Cerebellar cortex (tissue), 1 donor: ENCODE measurements at regions not wholly inside any gene's neighbourhood (a gene's known extent, or its start where the extent isn't known, plus 50 kb on each side); places are given as distances from the start of the nearest gene placed in this dataset.

ENCODE experiments used
- DNase-seq: peaks from one replicate; pipeline ENCODE4 v3.0.0-alpha.2; 2015; ENCODE audit warnings: low spot score

DNA sequence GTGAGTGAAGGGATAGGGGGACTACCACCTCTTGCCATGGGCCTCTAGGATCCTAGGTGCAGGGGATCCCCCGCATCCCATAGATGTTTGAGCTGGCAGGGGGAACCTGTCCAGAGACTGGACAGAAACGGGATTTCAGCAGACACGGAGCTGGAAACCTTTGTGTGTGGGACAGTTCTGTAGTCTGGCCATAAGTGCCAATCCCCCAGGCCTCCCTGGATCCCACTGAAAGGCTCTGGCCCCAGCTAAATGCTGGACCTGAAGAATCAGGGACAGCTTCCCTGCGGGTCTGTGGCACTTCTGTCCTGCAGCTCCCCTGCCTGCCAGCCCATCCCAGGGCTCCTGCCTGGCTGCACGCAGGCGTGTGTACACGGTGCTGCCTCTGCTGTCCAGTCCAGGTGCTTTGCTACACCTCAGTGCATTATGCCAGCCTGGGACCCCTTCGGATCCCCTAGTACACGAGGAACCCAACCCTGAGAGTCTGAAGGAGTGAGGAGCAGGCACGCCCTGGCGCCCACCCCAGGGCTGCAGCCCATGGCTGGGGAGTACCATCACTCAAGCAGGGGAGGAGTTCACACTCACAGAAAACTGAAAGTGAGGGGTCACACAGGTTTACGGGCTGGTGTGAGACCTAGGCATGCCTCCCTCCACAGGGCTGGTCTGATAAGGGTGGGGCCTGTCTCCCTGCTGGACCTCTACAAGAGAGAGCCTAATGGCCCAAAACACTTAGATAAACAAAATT is 703.0 kb downstream of the ARAP2 start:
- no peak for DNase-seq

DNA sequence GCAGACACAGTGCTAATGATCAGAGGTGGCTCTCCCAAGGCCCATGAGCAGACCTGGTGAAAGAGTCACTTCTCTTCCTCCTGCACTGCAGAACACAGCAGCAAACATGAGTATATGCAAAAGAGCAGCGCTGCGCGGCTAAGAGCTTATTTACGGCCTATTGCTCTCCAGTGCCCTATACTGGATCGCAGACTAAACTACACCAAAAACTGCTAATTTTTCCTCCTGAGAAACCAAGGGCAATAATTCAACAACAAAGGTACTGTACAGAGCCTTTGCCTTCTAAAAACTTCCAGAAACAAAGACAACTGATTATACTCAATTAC is 702.5 kb downstream of the ARAP2 start:
- DNase-seq: no peak

DNA sequence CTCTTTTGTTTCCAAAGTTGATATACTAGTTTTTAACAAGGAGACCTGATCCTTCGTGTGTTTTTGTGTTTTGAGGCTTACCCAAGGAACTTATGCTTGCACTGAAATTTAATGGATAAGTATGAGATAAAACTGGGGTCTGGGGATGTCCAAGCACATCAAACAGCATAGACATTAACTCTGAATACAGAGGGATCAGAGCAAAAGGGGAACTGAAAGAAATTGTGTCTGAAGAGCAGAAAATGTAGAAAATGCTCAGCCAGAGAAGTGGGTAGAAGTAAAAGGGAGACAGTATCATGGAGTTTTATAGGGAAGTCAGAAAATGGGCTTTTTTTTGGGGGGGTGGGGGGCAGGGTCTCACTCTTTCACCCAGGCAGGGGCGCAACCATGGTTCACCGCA is 695.4 kb downstream of the ARAP2 start:
- DNase-seq: no peak

DNA sequence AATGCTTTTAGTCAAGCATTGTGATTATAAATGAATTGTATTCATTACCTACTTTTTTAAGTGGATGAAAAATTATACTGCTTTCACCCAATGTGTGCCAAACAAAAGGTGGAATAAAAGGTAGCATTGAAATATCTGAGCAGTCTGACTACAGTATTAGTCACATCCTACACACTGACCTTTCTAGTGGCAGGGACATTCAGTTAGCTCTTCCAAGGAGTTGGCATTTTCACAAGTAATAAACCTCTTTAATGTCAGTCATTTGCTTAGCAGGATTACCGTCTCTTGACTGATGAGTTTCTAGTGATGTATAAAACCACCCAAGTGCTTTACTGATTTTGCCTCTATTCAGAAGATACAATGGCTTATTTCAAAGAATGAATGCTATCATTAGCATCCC is 687.9 kb downstream of the ARAP2 start:
- no peak for DNase-seq

DNA sequence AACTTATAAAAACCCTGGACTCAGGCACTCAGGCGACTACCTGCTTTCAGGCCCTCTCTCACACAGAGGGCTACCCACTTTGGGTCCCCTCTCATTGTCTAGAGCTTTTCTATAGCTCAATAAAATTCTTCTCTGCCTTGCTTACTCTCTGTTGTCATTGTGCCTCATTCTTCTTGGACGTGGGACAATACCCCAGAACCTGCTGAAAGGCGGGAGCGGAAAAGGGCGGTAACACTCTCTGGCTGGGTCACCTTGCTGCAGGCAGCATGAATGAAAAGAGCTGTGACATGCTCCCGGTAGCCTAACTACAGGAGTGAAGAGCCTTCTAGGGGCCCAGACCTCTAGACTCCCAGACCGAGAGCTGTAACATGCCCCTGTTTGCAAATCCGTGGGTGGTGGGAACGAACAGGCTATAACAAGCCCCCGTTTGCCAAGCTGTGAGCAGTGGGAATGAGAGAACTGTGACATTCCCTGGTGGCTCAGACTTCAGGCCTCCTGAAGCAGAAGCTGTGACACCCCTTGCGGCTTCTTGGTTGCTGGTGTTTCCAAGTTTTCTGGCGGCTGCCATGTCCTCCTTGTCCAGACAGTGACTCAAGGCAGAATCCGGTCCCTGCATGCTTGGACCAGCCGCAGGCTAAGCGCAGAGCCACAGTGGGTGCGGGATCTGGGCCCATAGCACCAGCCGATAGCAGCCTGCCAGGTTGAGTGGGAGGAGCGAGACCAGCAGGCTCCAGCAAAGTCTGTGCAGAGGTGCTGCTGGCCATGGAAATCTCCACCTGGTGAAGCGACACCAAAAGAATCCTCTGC is 684.6 kb downstream of the ARAP2 start:
- no peak for DNase-seq

DNA sequence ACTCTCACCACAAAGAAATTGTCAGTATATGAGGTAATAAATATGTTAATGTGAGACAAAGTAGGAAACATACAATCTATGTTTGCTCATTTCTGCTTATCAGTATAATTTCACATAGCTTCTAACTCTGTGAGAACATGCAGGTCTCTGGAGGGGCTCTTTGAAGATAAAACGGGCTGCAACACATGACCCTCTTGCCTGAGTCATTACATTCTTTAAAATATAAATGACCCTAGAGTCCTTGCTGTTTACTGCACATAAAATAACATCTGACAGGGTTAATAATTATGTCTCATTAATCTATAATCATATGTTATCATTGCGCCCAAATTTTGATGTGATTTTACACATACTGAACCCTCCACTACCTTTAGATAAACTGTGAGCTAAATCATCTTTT is 681.5 kb downstream of the ARAP2 start:
- DNase-seq: no peak

DNA sequence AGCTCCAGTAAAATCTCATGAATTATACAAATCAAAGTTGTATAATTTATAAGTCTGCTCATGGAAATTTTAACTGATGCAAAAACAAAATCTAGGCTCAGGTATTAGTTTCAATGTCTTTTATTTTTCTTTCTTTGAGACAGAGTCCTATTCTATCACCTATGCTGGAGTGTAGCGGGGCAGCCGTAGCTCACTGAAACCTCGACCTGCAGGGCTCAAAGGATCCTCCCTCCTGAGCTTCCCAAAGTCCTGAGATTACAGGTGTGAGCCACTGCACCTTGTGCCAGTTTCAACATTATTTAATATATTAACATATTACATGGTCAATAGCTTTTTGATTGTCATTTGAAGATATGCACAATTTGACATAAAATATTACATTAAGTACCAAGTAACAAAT is 678.7 kb downstream of the ARAP2 start:
- no peak for DNase-seq

DNA sequence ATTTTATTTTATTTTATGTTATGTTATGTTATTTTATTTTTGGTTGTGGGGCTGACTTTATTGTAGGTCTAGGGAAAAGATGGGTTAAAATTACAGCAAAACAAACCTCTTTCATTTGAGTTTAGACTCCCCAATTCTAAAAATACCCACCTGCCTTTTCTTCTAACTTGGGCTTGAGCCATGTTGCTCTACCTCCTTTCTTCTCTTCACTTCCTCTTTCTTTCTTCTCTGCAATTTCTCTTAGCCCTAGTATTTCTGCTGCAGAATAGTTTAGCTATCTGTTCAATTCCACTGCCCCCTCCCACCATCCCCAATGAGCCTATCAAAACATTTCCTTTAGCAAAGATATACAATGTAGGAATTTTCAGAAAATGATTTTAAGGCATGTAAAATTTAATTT is 653.3 kb downstream of the ARAP2 start:
- no peak for DNase-seq

DNA sequence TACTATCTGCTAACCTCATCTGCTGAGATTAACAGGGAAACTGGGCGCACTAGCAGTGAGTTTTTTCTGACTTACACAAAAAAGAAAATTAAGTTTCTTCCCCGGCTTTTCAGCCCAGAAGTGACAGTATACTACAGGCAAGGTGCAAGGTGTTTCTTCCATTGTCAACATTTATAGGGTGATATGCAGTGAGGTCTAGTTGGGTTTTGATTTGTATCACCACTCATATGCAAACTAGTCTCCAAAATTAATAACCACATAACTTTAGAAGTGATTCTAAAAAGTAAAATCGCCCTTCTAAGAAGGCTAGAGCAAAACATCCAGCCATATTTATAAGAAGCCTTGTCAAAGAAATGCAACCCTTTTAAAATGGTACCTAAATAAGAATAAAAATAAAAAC is 640.1 kb downstream of the ARAP2 start:
- no peak for DNase-seq

DNA sequence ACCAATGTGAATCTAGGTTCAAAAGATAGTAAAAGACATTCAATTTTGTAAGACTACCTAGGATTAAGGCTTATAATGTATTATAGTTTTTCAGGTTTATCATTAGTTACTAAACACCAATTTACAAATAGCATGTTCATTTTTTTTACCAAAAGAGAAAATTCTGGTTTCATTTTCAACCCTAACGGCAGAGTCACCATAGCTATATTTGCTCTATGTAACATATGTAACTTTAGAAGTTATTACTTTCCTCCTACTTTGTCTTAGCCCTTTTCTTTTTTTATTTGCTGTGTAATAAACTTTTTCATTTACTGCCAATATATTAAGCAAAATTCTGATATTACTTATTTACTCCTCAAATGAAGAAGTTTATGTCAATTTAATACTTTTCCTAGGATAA is 639.6 kb downstream of the ARAP2 start:
- DNase-seq: no peak

DNA sequence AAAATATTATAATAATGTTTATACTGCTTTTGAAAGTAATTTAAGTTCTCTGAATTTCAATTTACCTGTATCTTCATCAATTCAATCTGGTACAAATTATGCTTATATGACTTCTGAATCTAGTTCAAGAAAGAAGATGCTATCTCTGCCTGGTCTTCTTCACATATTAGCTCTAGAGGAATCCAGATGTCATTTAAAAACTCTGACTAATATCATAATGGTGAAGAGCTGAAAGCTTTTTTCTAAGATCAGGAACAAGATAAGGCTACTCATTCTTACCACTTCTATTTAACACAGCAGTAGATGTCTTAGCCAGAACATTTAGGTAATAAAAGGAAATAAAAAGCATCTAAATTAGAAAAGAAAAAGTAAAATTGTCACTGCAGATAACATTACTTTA is 636.1 kb downstream of the ARAP2 start:
- no peak for DNase-seq

DNA sequence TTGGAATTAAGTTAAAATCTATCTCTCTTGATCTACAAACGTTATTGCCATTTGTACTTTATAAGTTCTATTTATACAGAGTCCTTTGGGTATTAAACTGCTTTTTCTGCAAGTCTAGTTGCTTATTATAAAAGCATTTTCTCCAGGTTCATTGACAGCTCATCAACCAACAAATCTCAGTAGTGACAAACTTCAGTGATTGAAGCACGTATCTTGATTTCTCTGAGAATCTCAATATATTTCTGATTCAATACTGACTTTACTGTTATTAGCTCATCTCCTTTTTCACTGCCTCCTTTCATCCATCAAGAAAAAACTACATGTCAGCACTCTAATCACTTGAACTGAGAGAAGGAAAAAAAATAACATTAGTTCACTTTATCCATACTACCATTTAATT is 630.2 kb downstream of the ARAP2 start:
- no peak for DNase-seq

DNA sequence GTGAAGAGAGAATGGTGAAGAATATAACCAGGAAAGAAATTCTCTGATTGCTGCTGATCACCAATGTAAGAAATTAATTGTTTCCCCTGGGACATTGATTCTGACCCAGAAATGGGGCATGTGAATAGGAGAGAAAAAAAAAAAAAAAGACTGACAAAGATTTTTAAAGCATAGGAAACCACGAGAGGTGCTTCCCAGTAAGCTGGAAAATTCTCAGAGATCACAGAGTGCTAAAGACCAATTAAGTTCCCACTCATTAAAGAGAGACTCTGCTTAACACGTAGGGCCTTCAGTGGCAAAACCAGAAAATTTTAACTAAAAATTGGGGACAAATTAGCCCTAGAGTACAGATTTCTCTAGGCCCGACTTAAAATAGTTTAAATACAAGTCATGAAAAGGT is 604.4 kb downstream of the ARAP2 start:
- no peak for DNase-seq

DNA sequence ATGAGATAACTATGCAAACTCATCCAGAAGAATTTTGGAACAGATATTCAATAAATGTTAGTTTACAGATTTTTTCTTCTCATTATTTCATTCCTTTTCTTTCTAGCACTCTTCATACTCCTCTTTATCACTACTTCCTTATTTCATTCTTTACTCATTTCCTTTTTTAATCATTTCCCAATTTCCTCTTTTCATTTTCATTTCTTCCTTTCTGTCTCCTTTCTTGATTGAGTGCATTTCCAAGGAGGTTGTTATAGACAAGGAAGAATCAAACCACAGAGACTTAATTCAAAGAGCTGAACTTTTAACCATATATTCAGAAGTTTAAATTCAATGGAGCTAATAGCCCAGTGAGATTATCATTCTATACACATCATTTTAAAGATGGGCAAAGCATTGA is 600.7 kb downstream of the ARAP2 start:
- no peak for DNase-seq

DNA sequence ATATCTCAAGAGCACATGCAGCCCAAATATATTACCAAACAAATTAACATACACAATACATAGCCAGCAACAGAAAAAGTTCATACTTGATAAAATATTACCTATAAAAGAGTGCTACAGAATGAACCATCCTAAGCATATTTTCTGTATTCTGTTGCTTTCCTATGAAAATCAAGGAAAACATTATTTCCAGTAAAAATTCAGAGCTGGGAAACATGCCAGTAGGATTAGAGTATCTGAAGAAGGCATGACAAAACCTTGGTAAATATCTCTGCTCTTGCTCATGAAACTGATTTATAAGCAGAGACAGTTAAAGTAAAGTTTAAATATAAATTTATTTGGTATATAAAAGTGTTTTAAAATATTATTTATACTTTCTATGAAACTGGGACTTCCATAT is 599.7 kb downstream of the ARAP2 start:
- DNase-seq: no peak

DNA sequence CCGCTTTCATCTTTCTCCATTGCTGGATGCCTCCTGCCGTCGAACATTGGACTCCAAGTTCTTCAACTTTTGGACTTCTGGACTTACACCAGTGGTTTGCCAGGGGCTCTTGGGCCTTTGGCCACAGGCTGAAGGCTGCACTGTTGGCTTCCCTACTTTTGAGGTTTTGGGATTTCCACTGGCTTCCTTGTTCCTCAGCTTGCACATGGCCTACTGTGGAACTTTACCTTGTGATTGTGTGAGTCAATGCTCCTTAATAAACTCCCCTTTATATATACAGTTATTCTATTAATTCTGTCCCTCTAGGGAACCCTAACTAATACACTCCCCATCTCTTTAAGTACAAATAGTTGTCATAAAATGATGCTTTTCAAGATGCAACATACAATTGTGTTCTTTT is 595.3 kb downstream of the ARAP2 start:
- DNase-seq: no peak

DNA sequence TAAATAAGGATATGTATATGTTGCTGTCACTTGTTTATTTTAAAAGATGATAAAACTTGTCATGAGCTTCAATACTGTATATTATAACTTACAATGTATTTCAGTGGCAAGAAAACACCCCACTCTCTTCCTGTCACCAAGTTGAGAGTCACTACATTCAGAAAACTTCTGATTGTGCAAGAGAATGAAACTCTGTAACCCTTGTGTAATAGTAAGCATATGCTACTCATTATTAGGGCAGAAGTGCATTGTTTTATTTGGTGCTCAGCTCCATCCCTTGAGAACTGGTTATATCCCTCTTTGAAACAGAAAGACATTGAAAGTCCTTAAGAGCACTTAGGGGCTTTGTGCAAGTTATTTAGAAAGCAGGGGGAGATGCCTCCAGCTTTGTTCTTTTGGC is 594.5 kb downstream of the ARAP2 start:
- no peak for DNase-seq

DNA sequence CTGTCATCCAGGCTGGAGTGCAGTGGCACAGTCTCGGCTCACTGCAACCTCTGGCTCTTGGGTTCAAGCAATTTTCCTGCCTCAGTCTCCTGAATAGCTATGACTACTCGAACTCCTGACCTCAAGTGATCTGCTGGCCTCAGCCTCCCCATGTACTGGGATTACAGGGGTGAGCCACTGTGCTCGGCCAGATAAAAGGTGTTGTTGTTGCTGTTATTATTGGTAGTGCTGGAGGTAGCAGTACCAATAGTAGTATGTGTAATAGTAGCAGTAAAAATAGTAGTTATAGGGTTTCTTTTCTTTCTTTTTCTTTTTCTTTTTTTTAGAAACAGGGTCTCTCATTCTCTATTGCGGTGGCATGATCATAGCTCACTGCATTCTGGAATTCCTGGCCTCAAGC is 592.1 kb downstream of the ARAP2 start:
- no peak for DNase-seq

DNA sequence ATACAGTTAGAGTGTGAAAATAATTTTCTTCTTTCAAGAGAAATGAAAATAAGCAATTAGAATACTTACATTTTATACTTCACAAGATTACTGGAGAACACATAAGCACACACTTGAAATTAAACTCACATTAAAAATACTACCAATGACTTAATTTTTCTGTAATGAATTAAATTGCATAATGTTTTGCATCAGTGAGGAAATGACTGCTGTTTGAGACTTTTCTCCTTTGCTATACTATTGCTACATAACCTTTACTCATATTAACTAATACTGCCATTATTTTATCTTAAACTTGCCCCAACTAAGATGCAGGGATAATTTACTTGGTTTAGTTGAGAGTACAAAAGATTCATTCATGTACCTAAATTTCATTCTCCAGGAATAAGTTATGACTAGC is 590.9 kb downstream of the ARAP2 start:
- DNase-seq: no peak

DNA sequence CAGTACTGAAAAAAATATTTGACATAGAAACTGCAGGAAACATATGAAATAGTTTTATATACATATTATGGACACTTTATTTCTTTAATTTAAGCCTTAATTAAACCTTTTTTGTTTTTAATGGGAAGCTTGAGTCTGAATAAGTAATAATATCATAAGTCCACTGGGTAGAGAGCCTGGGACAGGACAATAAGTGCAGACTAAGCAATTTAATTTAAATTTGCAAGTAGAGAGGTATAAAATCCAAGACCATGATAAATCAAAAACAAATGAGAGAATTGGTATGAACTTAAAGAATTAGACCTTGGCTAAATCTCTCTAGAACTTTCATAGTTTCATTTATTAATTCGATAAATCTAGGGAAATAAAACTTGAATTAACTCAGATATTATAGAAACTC is 571.2 kb downstream of the ARAP2 start:
- no peak for DNase-seq

DNA sequence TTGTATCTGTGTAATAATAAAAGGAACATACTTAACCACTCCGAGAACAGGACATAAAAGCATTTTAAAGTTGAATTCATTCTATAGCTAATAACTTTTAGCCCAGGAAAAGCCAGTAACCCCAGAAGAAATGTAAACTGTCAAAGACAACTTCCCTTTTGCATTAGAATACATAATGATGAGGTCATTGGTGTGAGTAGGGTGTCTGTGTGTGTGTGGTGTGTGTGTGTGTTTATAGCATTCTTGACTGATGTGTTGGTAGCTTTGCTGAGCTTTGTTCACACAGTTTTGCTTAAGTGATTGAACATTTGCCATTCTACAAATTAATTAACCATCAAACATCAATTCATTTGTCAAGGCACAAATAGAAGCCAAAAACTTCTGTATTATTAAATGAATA is 559.6 kb downstream of the ARAP2 start:
- DNase-seq: no peak

DNA sequence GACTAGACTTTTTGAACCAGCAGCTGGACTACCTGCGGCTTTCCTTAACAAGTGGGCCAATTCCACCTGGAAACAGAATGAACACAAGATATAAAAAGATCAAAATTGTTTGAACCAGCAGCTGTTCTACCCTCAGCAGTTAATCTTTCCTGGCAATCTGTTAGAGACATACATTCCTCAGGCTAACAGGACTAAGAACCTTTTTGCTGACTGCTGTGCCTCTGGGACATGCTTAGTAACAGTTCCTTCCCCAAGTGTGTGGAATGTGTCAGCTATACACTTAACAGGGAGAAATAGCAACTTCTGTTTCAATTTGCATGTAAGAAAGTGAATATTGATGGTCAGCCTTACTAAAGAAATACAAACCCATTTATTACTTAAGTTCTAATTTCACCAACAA is 554.4 kb downstream of the ARAP2 start:
- no peak for DNase-seq

DNA sequence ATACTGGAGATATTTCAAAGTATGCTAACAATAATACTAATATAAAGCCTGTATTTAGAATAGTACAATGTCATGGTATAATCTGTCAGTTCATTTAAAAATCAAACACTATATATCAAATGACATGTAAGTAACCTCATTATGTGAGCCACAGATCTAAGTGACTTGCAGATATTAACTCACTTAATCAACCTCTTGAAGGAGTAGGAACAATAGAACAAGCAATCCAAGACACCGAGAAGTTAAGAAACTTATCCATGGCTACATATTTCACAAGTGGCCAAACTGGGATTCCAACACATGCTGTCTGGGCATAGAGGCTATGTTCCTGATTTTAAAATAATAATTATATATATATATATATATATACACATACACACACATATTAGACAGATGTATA is 554.0 kb downstream of the ARAP2 start:
- no peak for DNase-seq

DNA sequence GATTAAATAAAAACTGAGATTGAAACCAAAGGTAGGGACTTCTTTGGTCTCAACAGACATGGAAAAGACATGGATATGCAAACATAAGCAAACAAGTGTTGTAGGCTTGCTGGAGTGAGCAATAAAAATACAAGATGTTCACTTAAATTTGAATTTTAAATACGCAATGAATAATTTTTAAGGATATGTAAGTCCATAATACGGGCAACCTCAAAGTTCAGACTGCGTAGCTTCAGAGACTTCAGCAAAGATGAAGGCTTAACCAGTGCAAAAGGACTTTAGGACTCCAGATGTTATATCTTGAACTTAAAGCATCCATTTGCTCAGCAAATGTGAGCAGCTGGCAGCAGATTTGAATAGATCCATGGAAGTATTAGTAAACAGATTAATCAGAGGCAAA is 549.3 kb downstream of the ARAP2 start:
- DNase-seq: no peak
